Liver (tissue), 8 donors: ENCODE measurements at regions not wholly inside any gene's neighbourhood (a gene's known extent, or its start where the extent isn't known, plus 50 kb on each side); places are given as distances from the start of the nearest gene placed in this dataset.

Source experiments
- DNase-seq: peaks from one replicate; pipeline ENCODE4 v3.0.0-alpha.2; 2017; ENCODE audit warnings: low spot score
- H3K27ac ChIP-seq, 2 donors: one replicate each; pipeline ENCODE4 v1.7.0; 2013; ENCODE audit warnings: inconsistent platforms in 2 of 2, low read length in 2 of 2, control low read depth in 1 of 2, low read depth in 1 of 2, mild to moderate bottlenecking in 1 of 2
- H3K27me3 ChIP-seq, 4 donors: one replicate each; pipeline versions ENCODE4 v1.6.1 to v1.7.0; 2013; ENCODE audit warnings: low read length in 3 of 4, inconsistent platforms in 1 of 4, mild to moderate bottlenecking in 1 of 4, moderate library complexity in 1 of 4; ENCODE audit not compliant: control insufficient read depth in 4 of 4, insufficient read depth in 4 of 4
- H3K36me3 ChIP-seq, 4 donors: one replicate each; pipeline versions ENCODE4 v1.6.1 to v1.7.0; 2013; ENCODE audit warnings: low read length in 3 of 4, mild to moderate bottlenecking in 3 of 4, low read depth in 1 of 4, moderate library complexity in 1 of 4; ENCODE audit not compliant: control insufficient read depth in 4 of 4, insufficient read depth in 3 of 4
- H3K4me1 ChIP-seq, 4 donors: one replicate each; pipeline versions ENCODE4 v1.6.1 to v1.7.0; 2013; ENCODE audit warnings: low read length in 3 of 4, mild to moderate bottlenecking in 3 of 4, moderate library complexity in 1 of 4; ENCODE audit not compliant: control insufficient read depth in 4 of 4, insufficient read depth in 4 of 4
- H3K4me3 ChIP-seq, 3 donors: one replicate each; pipeline versions ENCODE4 v1.6.1 to v1.7.0; 2013; ENCODE audit warnings: low read length in 3 of 3, control low read depth in 1 of 3, low read depth in 1 of 3, mild to moderate bottlenecking in 1 of 3
- H3K9ac ChIP-seq, 2 donors: one replicate each; pipeline ENCODE4 v1.7.0; 2013; ENCODE audit warnings: low read length in 2 of 2, mild to moderate bottlenecking in 2 of 2, moderate library complexity in 2 of 2, control low read depth in 1 of 2, low read depth in 1 of 2
- H3K9me3 ChIP-seq, 4 donors: one replicate each; pipeline versions ENCODE4 v1.6.1 to v1.7.0; 2013; ENCODE audit warnings: low read length in 3 of 4; ENCODE audit not compliant: control insufficient read depth in 4 of 4
- ATF3 ChIP-seq: IDR thresholded peaks from 2 replicates; pipeline ENCODE4 v1.6.1; 2016; ENCODE audit warnings: antibody characterized with exemption
- CTCF ChIP-seq: fragments of 150-350 bp; IDR thresholded peaks from 2 replicates; pipeline ENCODE4 v1.5.1; 2017; ENCODE audit warnings: improper control_type of control experiment, low read depth, low read length; ENCODE audit not compliant: missing input control
- EGR1 ChIP-seq, 2 donors: IDR thresholded peaks; 2 replicates each; pipeline ENCODE4 v1.6.1; 2016 to 2018; ENCODE audit warnings: antibody characterized with exemption in 2 of 2, low read depth in 2 of 2
- FOXA1 ChIP-seq: IDR thresholded peaks from 2 replicates; pipeline ENCODE4 v1.6.1; 2016; ENCODE audit warnings: antibody characterized with exemption
- GABPA ChIP-seq, 2 donors: IDR thresholded peaks in 1 of 2; conservative IDR thresholded peaks in 1 of 2; 2 replicates each; pipeline ENCODE4 v1.6.1; 2016; ENCODE audit warnings: antibody characterized with exemption in 2 of 2, mild to moderate bottlenecking in 1 of 2, moderate library complexity in 1 of 2
- HNF4A ChIP-seq, 2 donors: conservative IDR thresholded peaks; 2 replicates each; pipeline ENCODE4 v1.6.1; 2016; ENCODE audit warnings: antibody characterized with exemption in 2 of 2, mild to moderate bottlenecking in 2 of 2
- HNF4G ChIP-seq: IDR thresholded peaks from 2 replicates; pipeline ENCODE4 v1.6.1; 2016; ENCODE audit warnings: antibody characterized with exemption
- MAX ChIP-seq: IDR thresholded peaks from 2 replicates; pipeline ENCODE4 v1.6.1; 2016; ENCODE audit warnings: antibody characterized with exemption
- NR2F2 ChIP-seq: IDR thresholded peaks from 2 replicates; pipeline ENCODE4 v1.6.1; 2016; ENCODE audit warnings: antibody characterized with exemption
- RAD21 ChIP-seq, 2 donors: IDR thresholded peaks; 2 replicates each; pipeline ENCODE4 v1.6.1; 2016; ENCODE audit warnings: antibody characterized with exemption in 2 of 2, mild to moderate bottlenecking in 2 of 2
- REST ChIP-seq: IDR thresholded peaks from 2 replicates; pipeline ENCODE4 v1.6.1; 2016; ENCODE audit warnings: antibody characterized with exemption, mild to moderate bottlenecking
- SP1 ChIP-seq: IDR thresholded peaks from 2 replicates; pipeline ENCODE4 v1.6.1; 2018; ENCODE audit warnings: antibody characterized with exemption, mild to moderate bottlenecking
- TAF1 ChIP-seq: conservative IDR thresholded peaks from 2 replicates; pipeline ENCODE4 v1.6.1; 2016; ENCODE audit warnings: antibody characterized with exemption, mild to moderate bottlenecking
- YY1 ChIP-seq: IDR thresholded peaks from 2 replicates; pipeline ENCODE4 v1.6.1; 2016; ENCODE audit warnings: antibody characterized with exemption, mild to moderate bottlenecking
- ZBTB33 ChIP-seq: IDR thresholded peaks from 2 replicates; pipeline ENCODE4 v1.6.1; 2016; ENCODE audit warnings: antibody characterized with exemption
- WGBS: extraction: QIAGEN DNeasy Blood & Tissue Kit; methylation state at CpG from one replicate; pipeline ENCODE4 v1.1.7; 2013; 5-methylcytosine and 5-hydroxymethylcytosine counted together
- donor health status: healthy.
- donor health status: healthy.
- donor health status: healthy.
- donor health status: healthy.
- donor health status: healthy.

GRCh38 chr17:52536489-52536888 is 378.0 kb upstream of the CA10 start:
- H3K4me1 ChIP-seq, result no peaks in the 10 kb centered on the region
- peaks cover 0 to 4% (median 0%) of the 10 kb centered on the region in 4 donors for H3K27me3 ChIP-seq
- no peaks in the 10 kb centered on the region for H3K9me3 ChIP-seq
- TF ChIP-seq MAX (no peak), HNF4A (conservative IDR thresholded peaks at IDR 0.05) (no peak), HNF4G (no peak), REST (no peak), YY1 (no peak), EGR1 (IDR thresholded peaks at IDR 0.05; ENCODE audit: low read depth in 2 of 2) (no peak), NR2F2 (no peak), RAD21 (IDR thresholded peaks at IDR 0.05) (no peak), ZBTB33 (no peak), FOXA1 (no peak), ATF3 (no peak), CTCF (no peak), GABPA (IDR thresholded peaks at IDR 0.05 in 1 of 2, conservative IDR thresholded peaks at IDR 0.05 in 1 of 2) (no peak), SP1 (no peak), TAF1 (no peak)
- H3K27ac ChIP-seq, result no peak overlapping the region
- no peak overlapping the region for H3K9ac ChIP-seq
- no peak for DNase-seq
- WGBS, result 71% methylated on average over 4 of the region's 4 CpGs
- no peaks in the 10 kb centered on the region for H3K36me3 ChIP-seq
- no peak overlapping the region for H3K4me3 ChIP-seq

- WGBS, result 70% methylated on average over 4 of the region's 4 CpGs
- H3K27me3 ChIP-seq, result peaks cover 0 to 4% (median 0%) of the 10 kb centered on the region in 4 donors
- no peak for TF ChIP-seq RAD21 (IDR thresholded peaks at IDR 0.05)
- no peaks in the 10 kb centered on the region for H3K9me3 ChIP-seq
- H3K9ac ChIP-seq, result no peak overlapping the region
- no peak for DNase-seq
- H3K4me1 ChIP-seq, result no peaks in the 10 kb centered on the region
- H3K36me3 ChIP-seq, result no peaks in the 10 kb centered on the region
- no peak overlapping the region for H3K4me3 ChIP-seq
- no peak overlapping the region for H3K27ac ChIP-seq
Measured at GRCh38 chr17:52532373-52532772, 373.9 kb upstream of the CA10 start.
